ENCODE measurements at regions not wholly inside any gene's neighbourhood (a gene's known extent, or its start where the extent isn't known, plus 50 kb on each side); places are given as distances from the start of the nearest gene placed in this dataset.

DNA sequence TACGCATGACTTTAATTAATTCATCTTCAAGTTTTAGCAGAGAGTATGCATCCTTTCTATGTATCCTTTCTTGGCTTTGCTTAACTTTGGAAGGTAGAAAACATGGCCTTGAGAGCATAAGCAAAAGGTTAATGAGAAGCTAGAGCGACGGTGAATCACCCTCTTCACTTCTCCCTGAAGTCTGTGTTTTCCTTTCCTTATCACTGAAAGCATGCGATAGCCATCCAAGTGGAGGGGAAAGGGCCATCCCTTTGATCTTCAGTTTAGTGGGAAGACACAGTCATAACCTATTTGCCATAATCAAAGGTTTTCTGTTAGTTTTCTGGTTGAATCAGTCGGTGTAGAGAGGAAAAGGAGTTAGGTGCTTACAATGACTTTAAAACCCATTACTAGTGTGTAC, 354.0 kb upstream of the ROBO2 start:
- in situ Hi-C loops (cut with MboI; ENCODE audit: low sequenced_read_pairs in 4 of 4) (no loop called here), intact Hi-C loops (cut with DNase I; ENCODE audit: low total_unique reads) (no loop called here)
- Histone ChIP-seq H3K27ac (no peak overlapping the region), H3K9me3 (no peaks in the 10 kb centered on the region), H3K27me3 (no peaks in the 10 kb centered on the region), H3K36me3 (no peaks in the 10 kb centered on the region), H3K4me1 (no peaks in the 10 kb centered on the region), H3K4me3 (no peak overlapping the region)
- ATAC-seq (no peak), DNase-seq (no peak)
- no peak for TF ChIP-seq POLR2A (IDR thresholded peaks at IDR 0.05)
- TF ChIP-seq, protein P1, sequence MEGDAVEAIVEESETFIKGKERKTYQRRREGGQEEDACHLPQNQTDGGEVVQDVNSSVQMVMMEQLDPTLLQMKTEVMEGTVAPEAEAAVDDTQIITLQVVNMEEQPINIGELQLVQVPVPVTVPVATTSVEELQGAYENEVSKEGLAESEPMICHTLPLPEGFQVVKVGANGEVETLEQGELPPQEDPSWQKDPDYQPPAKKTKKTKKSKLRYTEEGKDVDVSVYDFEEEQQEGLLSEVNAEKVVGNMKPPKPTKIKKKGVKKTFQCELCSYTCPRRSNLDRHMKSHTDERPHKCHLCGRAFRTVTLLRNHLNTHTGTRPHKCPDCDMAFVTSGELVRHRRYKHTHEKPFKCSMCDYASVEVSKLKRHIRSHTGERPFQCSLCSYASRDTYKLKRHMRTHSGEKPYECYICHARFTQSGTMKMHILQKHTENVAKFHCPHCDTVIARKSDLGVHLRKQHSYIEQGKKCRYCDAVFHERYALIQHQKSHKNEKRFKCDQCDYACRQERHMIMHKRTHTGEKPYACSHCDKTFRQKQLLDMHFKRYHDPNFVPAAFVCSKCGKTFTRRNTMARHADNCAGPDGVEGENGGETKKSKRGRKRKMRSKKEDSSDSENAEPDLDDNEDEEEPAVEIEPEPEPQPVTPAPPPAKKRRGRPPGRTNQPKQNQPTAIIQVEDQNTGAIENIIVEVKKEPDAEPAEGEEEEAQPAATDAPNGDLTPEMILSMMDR (IDR thresholded peaks at IDR 0.05 in 4 of 5, conservative IDR thresholded peaks at IDR 0.05 in 1 of 5) = no peak

DNA sequence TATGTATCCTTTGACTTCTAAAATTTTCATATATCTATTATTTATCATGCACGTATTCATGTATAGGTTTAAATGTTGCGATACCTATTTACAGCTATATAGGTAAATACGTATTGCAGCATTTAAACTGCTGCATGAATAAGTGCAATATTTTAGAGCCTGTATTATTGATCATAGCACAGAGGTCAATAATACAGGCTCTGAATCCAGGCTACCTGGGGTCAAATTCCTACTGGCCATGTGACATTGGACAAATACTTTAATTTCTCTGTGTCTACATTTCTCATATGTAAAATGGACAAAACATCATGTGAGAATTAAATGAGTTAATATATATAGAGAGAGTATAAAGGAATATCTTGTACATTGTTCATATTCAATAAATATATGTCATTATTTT, 352.9 kb upstream of the ROBO2 start:
- in situ Hi-C loops (cut with MboI; ENCODE audit: low sequenced_read_pairs in 4 of 4) (no loop called here), intact Hi-C loops (cut with DNase I; ENCODE audit: low total_unique reads) (no loop called here)
- no peaks in the 10 kb centered on the region for H3K36me3 ChIP-seq
- no peak for ATAC-seq
- H3K27me3 ChIP-seq = no peaks in the 10 kb centered on the region
- no peak overlapping the region for H3K27ac ChIP-seq
- no peaks in the 10 kb centered on the region for H3K9me3 ChIP-seq
- H3K4me3 ChIP-seq = no peak overlapping the region
- no peak for TF ChIP-seq POLR2A (IDR thresholded peaks at IDR 0.05)
- TF ChIP-seq, protein P1 (IDR thresholded peaks at IDR 0.05 in 4 of 5, conservative IDR thresholded peaks at IDR 0.05 in 1 of 5) = no peak
- DNase-seq = no peak
- H3K4me1 ChIP-seq = no peaks in the 10 kb centered on the region

DNA sequence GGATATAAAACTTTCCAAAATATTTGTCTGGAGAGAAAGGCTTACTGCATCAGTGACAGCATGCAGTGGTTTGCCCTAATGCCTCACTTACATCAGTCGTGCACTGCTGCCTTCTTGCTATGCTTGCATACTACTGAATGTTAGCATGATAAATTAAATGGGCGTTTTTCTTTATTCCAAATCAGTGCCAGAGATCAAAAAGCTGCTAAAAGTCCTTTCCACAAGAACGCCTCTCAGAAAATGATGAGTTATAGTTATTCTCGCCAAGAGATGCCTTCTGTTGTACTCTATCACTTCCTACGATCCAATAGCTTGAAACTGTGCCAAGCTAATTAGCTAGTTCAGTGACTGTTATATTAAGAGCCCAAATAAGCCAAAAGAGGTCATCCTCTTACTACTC, 345.8 kb upstream of the ROBO2 start:
- no peaks in the 10 kb centered on the region for H3K9me3 ChIP-seq
- in situ Hi-C loops (cut with MboI; ENCODE audit: low sequenced_read_pairs in 4 of 4) = no loop called here
- no peaks in the 10 kb centered on the region for H3K4me1 ChIP-seq
- no peak for ATAC-seq
- H3K27me3 ChIP-seq = no peaks in the 10 kb centered on the region
- TF ChIP-seq POLR2A (IDR thresholded peaks at IDR 0.05) = no peak
- TF ChIP-seq, protein P1 (IDR thresholded peaks at IDR 0.05 in 4 of 5, conservative IDR thresholded peaks at IDR 0.05 in 1 of 5) = no peak
- intact Hi-C loops (cut with DNase I; ENCODE audit: low total_unique reads) = no loop called here
- H3K36me3 ChIP-seq = no peaks in the 10 kb centered on the region
- DNase-seq = no peak
- no peak overlapping the region for H3K27ac ChIP-seq
- H3K4me3 ChIP-seq = no peak overlapping the region

DNA sequence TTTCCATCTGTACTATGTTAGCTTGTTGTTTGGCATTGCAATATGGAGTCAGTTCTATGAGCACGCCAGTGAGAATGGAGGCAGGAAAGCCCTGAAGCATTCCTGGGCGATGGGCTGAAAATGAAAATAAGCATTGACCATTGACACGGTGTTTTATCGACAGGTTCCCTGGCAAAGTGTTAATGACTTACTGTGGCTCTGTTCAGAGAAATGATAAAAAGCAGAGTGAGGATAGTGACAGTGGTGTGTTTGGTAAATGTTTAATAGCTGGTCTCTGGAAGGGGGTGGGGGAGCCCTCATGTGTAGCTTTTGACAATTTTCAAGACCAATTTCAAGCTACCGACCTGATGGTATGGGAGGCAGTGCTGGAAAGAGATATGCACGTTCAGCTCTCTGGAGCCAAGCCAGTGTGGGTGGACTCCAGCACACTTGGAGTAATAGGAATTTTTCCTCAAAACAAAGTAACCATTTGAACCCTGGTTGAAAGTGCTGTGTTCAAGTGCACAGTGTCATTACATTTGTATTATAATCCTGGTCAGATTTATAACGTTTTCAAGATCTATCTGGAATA, 341.7 kb upstream of the ROBO2 start:
- ATAC-seq (no peak), DNase-seq (no peak)
- no peak overlapping the region for H3K27ac ChIP-seq
- TF ChIP-seq, protein P1 (IDR thresholded peaks at IDR 0.05 in 4 of 5, conservative IDR thresholded peaks at IDR 0.05 in 1 of 5) = no peak
- TF ChIP-seq POLR2A (IDR thresholded peaks at IDR 0.05) = no peak
- in situ Hi-C loops (cut with MboI; ENCODE audit: low sequenced_read_pairs in 4 of 4) = no loop called here
- H3K36me3 ChIP-seq = no peaks in the 10 kb centered on the region
- H3K4me3 ChIP-seq = no peak overlapping the region
- intact Hi-C loops (cut with DNase I; ENCODE audit: low total_unique reads) = no loop called here
- H3K27me3 ChIP-seq = no peaks in the 10 kb centered on the region
- no peaks in the 10 kb centered on the region for H3K9me3 ChIP-seq
- no peaks in the 10 kb centered on the region for H3K4me1 ChIP-seq

DNA sequence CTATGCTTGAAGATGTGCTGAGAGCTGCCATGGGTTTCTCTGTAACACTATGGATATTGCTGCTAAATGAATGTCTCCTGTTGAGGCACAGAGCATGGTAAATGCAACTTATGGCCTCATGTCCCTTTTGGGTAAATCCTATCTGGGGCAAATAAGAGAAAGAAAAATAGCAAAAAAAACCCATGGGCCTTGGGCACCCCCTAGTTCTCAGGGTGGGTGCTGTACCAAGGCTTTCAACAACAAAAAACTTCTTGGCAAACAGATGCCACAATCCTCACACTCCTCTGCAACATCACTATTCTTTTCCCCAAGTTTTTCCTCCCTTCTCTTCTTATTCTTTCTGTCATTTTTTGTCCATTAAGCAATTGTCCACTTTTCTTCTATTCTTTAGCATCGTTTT, 340.1 kb upstream of the ROBO2 start:
- no peaks in the 10 kb centered on the region for H3K9me3 ChIP-seq
- no peak overlapping the region for H3K4me3 ChIP-seq
- no peak overlapping the region for H3K27ac ChIP-seq
- intact Hi-C loops (cut with DNase I; ENCODE audit: low total_unique reads) (no loop called here), in situ Hi-C loops (cut with MboI; ENCODE audit: low sequenced_read_pairs in 4 of 4) (no loop called here)
- TF ChIP-seq, protein P1 (IDR thresholded peaks at IDR 0.05 in 4 of 5, conservative IDR thresholded peaks at IDR 0.05 in 1 of 5) = no peak
- no peak for TF ChIP-seq POLR2A (IDR thresholded peaks at IDR 0.05)
- H3K27me3 ChIP-seq = no peaks in the 10 kb centered on the region
- DNase-seq (no peak), ATAC-seq (no peak)
- no peaks in the 10 kb centered on the region for H3K4me1 ChIP-seq
- no peaks in the 10 kb centered on the region for H3K36me3 ChIP-seq
